WI38 (cell line): ENCODE measurements at regions not wholly inside any gene's neighbourhood (a gene's known extent, or its start where the extent isn't known, plus 50 kb on each side); places are given as distances from the start of the nearest gene placed in this dataset.

Experiments used
- H3K4me3 ChIP-seq: 2 replicates; pipeline ENCODE4 v1.5.1; 2011; ENCODE audit warnings: low read depth, mild to moderate bottlenecking, control low read depth, low read length
- CTCF ChIP-seq: IDR thresholded peaks from 2 replicates; pipeline ENCODE4 v1.5.1; 2012; ENCODE audit warnings: low read depth, mild to moderate bottlenecking, control low read depth, low read length

- H3K4me3 ChIP-seq = no peak overlapping the region
- TF ChIP-seq CTCF = no peak
Measured at GRCh38 chr1:195773931-195774330, 834.3 kb downstream of the KCNT2 start.

- no peak for TF ChIP-seq CTCF
- H3K4me3 ChIP-seq = no peak overlapping the region
Measured at GRCh38 chr1:195769461-195769860, 838.8 kb downstream of the KCNT2 start.

DNA sequence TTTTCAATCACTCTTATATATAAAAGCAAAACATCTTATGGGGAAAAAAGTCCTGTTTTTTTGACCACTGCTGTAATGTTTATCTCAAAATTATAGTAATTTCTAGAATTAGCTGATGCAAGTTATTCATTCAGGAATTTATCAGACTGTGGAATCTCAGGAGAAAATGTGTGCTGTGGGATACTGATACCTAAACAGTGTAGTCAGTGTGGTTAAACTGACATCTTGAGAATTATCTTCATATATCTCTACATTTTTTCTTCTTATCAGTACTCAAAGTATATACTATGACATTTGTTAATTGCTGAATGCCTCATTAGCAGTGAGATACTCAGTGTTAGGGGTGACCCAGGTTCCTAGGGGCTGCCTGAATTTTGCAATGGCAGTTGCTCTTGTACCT is 839.3 kb downstream of the KCNT2 start:
- TF ChIP-seq CTCF = no peak
- H3K4me3 ChIP-seq = no peak overlapping the region

- no peak overlapping the region for H3K4me3 ChIP-seq
- TF ChIP-seq CTCF = no peak
Measured at GRCh38 chr1:195768377-195768776, 839.9 kb downstream of the KCNT2 start.

GRCh38 chr1:195766709-195767108 is 841.5 kb downstream of the KCNT2 start:
- H3K4me3 ChIP-seq = no peak overlapping the region
- TF ChIP-seq CTCF = no peak

DNA sequence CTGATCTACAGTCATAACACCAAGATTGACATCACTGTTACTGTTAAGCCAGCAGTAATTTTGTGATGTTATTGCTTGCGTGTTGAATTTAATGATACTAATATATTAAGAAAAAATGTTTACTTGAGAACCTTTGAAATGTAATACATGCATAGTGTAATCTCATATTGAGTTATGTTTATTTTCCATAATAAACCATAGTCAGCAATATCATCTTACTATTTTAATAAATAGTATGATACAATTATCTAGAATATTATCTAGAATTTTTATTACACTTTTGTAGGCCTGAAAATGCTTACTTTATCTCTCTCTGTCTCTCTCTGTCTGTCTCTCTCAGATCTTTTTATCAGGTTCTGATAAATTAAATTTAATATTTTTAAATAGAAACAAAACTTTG is 843.1 kb downstream of the KCNT2 start:
- no peak for TF ChIP-seq CTCF
- no peak overlapping the region for H3K4me3 ChIP-seq

GRCh38 chr1:195763907-195764374 is 844.3 kb downstream of the KCNT2 start:
- TF ChIP-seq CTCF = no peak
- H3K4me3 ChIP-seq = no peak overlapping the region
